ENCODE measurements at regions not wholly inside any gene's neighbourhood (a gene's known extent, or its start where the extent isn't known, plus 50 kb on each side); places are given as distances from the start of the nearest gene placed in this dataset.
"Not testable (repeated sequence)": the region's sequence is repeated elsewhere in the genome, so short reads cannot be mapped to it uniquely, and the experiment has no call there.

DNA sequence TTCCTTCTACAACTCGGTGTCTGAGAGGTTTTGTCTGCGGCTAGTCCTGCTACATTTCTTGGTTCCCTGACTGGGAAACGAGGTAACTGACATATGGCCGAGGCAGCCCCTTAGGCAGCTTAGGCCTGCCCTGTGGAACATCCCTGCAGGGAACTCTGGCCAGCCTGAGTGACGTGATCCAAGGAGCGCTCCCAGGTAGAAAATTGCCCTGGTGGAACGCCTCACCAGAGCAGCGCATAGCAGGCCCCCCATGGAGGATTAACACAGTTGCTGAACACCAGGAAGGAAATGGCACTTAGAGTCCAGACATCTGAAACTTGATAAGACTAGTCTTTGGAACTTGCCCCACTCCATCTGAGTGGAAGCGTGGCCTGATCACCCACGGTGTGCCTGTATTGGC, 837.4 kb upstream of the NDST4 start:
- ChIA-PET CTCF (no interaction called here), POLR2A (no interaction called here)
- Histone ChIP-seq H3K27ac (ENCODE audit: extremely low read depth, low read depth, low read length) (no peak overlapping the region), H3K4me1 (ENCODE audit: control insufficient read depth, insufficient read depth, low read length) (no peaks in the 10 kb centered on the region), H3K36me3 (ENCODE audit: control insufficient read depth in 2 of 2, insufficient read depth in 1 of 2, low read length in 2 of 2) (no peaks in the 10 kb centered on the region), H3K9me3 (ENCODE audit: control insufficient read depth, insufficient read depth, low read depth, low read length) (no peaks in the 10 kb centered on the region), H3K4me3 (ENCODE audit: low read depth, low read length) (no peak overlapping the region)
- TF ChIP-seq REPIN1 (tag by site-specific recombination; IDR thresholded peaks at IDR 0.05; ENCODE audit: low read depth) = no peak
- TF ChIP-seq ZNF621 (tag by site-specific recombination; IDR thresholded peaks at IDR 0.05) = no peak
- no peak for TF ChIP-seq ZNF391 (tag by site-specific recombination; IDR thresholded peaks at IDR 0.05; ENCODE audit: borderline replicate concordance, low read depth)
- TF ChIP-seq ZNF146 (tag by site-specific recombination; IDR thresholded peaks at IDR 0.05) = no peak
- TF ChIP-seq, protein P1, sequence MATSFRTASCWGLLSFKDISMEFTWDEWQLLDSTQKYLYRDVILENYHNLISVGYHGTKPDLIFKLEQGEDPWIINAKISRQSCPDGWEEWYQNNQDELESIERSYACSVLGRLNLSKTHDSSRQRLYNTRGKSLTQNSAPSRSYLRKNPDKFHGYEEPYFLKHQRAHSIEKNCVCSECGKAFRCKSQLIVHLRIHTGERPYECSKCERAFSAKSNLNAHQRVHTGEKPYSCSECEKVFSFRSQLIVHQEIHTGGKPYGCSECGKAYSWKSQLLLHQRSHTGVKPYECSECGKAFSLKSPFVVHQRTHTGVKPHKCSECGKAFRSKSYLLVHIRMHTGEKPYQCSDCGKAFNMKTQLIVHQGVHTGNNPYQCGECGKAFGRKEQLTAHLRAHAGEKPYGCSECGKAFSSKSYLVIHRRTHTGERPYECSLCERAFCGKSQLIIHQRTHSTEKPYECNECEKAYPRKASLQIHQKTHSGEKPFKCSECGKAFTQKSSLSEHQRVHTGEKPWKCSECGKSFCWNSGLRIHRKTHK (tag by site-specific recombination; IDR thresholded peaks at IDR 0.05) = no peak
- no peak for TF ChIP-seq ZNF658 (tag by site-specific recombination; IDR thresholded peaks at IDR 0.05)
- TF ChIP-seq RBAK (tag by site-specific recombination; IDR thresholded peaks at IDR 0.05) = no peak
- TF ChIP-seq, protein P2, sequence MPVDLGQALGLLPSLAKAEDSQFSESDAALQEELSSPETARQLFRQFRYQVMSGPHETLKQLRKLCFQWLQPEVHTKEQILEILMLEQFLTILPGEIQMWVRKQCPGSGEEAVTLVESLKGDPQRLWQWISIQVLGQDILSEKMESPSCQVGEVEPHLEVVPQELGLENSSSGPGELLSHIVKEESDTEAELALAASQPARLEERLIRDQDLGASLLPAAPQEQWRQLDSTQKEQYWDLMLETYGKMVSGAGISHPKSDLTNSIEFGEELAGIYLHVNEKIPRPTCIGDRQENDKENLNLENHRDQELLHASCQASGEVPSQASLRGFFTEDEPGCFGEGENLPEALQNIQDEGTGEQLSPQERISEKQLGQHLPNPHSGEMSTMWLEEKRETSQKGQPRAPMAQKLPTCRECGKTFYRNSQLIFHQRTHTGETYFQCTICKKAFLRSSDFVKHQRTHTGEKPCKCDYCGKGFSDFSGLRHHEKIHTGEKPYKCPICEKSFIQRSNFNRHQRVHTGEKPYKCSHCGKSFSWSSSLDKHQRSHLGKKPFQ (tag by site-specific recombination; IDR thresholded peaks at IDR 0.05) = no peak
- TF ChIP-seq ZNF37A (tag by site-specific recombination; IDR thresholded peaks at IDR 0.05) = no peak
- TF ChIP-seq, protein P3, sequence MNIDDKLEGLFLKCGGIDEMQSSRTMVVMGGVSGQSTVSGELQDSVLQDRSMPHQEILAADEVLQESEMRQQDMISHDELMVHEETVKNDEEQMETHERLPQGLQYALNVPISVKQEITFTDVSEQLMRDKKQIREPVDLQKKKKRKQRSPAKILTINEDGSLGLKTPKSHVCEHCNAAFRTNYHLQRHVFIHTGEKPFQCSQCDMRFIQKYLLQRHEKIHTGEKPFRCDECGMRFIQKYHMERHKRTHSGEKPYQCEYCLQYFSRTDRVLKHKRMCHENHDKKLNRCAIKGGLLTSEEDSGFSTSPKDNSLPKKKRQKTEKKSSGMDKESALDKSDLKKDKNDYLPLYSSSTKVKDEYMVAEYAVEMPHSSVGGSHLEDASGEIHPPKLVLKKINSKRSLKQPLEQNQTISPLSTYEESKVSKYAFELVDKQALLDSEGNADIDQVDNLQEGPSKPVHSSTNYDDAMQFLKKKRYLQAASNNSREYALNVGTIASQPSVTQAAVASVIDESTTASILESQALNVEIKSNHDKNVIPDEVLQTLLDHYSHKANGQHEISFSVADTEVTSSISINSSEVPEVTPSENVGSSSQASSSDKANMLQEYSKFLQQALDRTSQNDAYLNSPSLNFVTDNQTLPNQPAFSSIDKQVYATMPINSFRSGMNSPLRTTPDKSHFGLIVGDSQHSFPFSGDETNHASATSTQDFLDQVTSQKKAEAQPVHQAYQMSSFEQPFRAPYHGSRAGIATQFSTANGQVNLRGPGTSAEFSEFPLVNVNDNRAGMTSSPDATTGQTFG (tag by site-specific recombination; IDR thresholded peaks at IDR 0.05; ENCODE audit: borderline replicate concordance) = no peak
- TF ChIP-seq, protein P4, sequence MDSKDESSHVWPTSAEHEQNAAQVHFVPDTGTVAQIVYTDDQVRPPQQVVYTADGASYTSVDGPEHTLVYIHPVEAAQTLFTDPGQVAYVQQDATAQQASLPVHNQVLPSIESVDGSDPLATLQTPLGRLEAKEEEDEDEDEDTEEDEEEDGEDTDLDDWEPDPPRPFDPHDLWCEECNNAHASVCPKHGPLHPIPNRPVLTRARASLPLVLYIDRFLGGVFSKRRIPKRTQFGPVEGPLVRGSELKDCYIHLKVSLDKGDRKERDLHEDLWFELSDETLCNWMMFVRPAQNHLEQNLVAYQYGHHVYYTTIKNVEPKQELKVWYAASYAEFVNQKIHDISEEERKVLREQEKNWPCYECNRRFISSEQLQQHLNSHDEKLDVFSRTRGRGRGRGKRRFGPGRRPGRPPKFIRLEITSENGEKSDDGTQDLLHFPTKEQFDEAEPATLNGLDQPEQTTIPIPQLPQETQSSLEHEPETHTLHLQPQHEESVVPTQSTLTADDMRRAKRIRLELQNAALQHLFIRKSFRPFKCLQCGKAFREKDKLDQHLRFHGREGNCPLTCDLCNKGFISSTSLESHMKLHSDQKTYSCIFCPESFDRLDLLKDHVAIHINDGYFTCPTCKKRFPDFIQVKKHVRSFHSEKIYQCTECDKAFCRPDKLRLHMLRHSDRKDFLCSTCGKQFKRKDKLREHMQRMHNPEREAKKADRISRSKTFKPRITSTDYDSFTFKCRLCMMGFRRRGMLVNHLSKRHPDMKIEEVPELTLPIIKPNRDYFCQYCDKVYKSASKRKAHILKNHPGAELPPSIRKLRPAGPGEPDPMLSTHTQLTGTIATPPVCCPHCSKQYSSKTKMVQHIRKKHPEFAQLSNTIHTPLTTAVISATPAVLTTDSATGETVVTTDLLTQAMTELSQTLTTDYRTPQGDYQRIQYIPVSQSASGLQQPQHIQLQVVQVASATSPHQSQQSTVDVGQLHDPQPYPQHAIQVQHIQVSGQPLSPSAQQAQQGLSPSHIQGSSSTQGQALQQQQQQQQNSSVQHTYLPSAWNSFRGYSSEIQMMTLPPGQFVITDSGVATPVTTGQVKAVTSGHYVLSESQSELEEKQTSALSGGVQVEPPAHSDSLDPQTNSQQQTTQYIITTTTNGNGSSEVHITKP (tag by site-specific recombination; IDR thresholded peaks at IDR 0.05) = no peak
- no peak for TF ChIP-seq ZNF747 (tag by site-specific recombination; IDR thresholded peaks at IDR 0.05)
- TF ChIP-seq ZSCAN23 (tag by site-specific recombination; IDR thresholded peaks at IDR 0.05) = no peak

DNA sequence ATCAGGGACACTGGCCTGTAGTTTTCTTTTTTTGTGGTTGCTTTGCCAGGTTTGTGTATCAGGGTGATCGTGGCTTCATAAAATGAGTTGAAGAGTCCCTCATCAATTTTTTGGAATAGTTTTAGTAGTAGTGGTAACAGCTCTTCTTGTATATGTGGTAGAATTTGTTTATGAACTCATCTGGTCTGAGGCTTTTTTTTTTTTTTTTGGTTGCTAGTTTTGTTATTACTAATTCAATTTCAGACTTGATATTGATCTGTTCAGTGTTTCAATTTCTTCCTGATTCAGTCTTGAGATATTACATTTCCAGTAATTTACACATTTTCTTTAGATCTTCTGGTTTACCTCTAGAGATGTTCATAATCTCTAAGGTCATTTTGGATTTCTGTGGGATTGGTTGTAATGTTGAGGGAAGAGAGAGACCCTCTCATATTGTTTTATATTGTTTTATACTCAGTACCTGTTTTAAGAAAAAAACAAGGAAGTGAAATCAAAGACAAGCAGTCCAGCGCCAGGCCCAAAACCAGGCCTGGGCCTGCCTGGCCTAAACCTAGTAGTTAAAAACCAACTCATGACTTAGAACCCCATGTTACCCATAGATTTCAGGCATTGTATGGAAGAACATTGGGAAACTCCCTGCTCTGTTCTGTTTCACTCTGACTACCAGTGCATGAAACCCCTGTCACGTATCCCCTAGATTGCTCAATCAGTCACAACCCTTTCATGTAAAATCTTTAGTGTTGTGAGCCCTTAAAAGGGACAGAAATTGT, 836.7 kb upstream of the NDST4 start:
- H3K4me3 ChIP-seq (ENCODE audit: low read depth, low read length); H3K9me3 ChIP-seq (ENCODE audit: control insufficient read depth, insufficient read depth, low read depth, low read length); H3K27ac ChIP-seq (ENCODE audit: extremely low read depth, low read depth, low read length); H3K36me3 ChIP-seq (ENCODE audit: control insufficient read depth in 2 of 2, insufficient read depth in 1 of 2, low read length in 2 of 2); H3K4me1 ChIP-seq (ENCODE audit: control insufficient read depth, insufficient read depth, low read length); CTCF ChIA-PET; POLR2A ChIA-PET: not testable (repeated sequence)
